ENCODE measurements at regions not wholly inside any gene's neighbourhood (a gene's known extent, or its start where the extent isn't known, plus 50 kb on each side); places are given as distances from the start of the nearest gene placed in this dataset.

DNA sequence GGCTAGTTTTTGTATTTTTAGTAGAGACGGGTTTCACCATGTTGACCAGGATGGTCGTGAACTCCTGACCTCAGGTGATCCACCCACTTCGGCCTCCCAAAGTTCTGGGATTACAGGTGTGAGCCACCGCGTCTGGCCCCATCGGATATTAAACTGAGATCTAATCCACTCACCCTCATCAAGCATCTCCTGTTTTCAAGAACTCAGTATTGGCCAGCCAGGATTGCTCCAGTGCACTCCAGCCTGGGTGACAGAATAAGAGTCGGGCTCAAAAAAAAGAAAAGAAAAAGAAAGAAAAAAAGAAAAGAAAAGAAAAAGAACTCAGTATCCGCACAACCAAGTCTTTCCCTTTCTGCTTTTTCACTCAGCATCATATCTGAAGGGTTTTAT is 167.6 kb downstream of the OR13H1 start:
- no peak for ATAC-seq
- Histone ChIP-seq H3K4me1 (peaks cover 6% of the 10 kb centered on the region; the same call in 1 of the 3 replicates), H3K4me3 (peak overlapping the region; percentile 30; the same call in 2 of the 3 replicates), H3K27ac (peak overlapping the region in 1 of 2 experiments; percentile 51; a peak in 1 of 6 replicates), H3K4me2 (peak overlapping the region; percentile 93), H3K9me3 (0 out of 3 replicates have a peak, but pooled peaks cover 3% of the 10 kb centered on the region)
- no peak for FAIRE-seq
- CTCF ChIA-PET = interaction anchor here (1.1 to 1.9 kb wide), 3 partner anchors 15 to 52 kb away, joined by 3 to 6 read pairs (median 4); no protein-coding TSS in a partner anchor
- 73% methylated on average over 7 of the region's 8 CpGs for WGBS (ENCODE audit: missing lambda C conversion rate)
- TF ChIP-seq ZC3H11A (IDR thresholded peaks at IDR 0.05) (no peak), POLR2A (IDR thresholded peaks at IDR 0.05; ENCODE audit: low read length) (no peak), FOSB (CRISPR knock-in tag; IDR thresholded peaks at IDR 0.05) (no peak), HMGXB4 (CRISPR knock-in tag; IDR thresholded peaks at IDR 0.05; ENCODE audit: borderline replicate concordance) (no peak), HOXB5 (CRISPR knock-in tag; IDR thresholded peaks at IDR 0.05) (no peak), EP300 (IDR thresholded peaks at IDR 0.05) (no peak), MAZ (IDR thresholded peaks at IDR 0.05; ENCODE audit: borderline replicate concordance, low read depth, low read length) (no peak), GATA3 (IDR thresholded peaks at IDR 0.05; ENCODE audit: borderline replicate concordance) (no peak), HOXB13 (CRISPR knock-in tag; IDR thresholded peaks at IDR 0.05; ENCODE audit: low read depth) (no peak), JUN (IDR thresholded peaks at IDR 0.05) (no peak), MAFK (IDR thresholded peaks at IDR 0.05; ENCODE audit: partially characterized antibody) (no peak), CBX8 (IDR thresholded peaks at IDR 0.05) (no peak)
- TF ChIP-seq, protein P1, sequence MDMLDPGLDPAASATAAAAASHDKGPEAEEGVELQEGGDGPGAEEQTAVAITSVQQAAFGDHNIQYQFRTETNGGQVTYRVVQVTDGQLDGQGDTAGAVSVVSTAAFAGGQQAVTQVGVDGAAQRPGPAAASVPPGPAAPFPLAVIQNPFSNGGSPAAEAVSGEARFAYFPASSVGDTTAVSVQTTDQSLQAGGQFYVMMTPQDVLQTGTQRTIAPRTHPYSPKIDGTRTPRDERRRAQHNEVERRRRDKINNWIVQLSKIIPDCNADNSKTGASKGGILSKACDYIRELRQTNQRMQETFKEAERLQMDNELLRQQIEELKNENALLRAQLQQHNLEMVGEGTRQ (IDR thresholded peaks at IDR 0.05) = no peak
- TF ChIP-seq, protein P2, sequence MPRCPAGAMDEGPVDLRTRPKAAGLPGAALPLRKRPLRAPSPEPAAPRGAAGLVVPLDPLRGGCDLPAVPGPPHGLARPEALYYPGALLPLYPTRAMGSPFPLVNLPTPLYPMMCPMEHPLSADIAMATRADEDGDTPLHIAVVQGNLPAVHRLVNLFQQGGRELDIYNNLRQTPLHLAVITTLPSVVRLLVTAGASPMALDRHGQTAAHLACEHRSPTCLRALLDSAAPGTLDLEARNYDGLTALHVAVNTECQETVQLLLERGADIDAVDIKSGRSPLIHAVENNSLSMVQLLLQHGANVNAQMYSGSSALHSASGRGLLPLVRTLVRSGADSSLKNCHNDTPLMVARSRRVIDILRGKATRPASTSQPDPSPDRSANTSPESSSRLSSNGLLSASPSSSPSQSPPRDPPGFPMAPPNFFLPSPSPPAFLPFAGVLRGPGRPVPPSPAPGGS (IDR thresholded peaks at IDR 0.05) = no peak
- POLR2A ChIA-PET = no interaction called here
- DNase-seq (ENCODE audit: low read depth in 1 of 2, low spot score in 1 of 2) = no peak

GRCh38 chrX:131723646-131724045 is 179.8 kb downstream of the OR13H1 start:
- Histone ChIP-seq H3K4me1 (no peaks in the 10 kb centered on the region), H3K4me2 (no peak overlapping the region), H3K27ac (no peak overlapping the region), H3K4me3 (no peak overlapping the region), H3K9me3 (peaks cover 7% of the 10 kb centered on the region; the same call in 1 of the 3 replicates)
- TF ChIP-seq MAFK (IDR thresholded peaks at IDR 0.05; ENCODE audit: partially characterized antibody) = no peak
- no peak for TF ChIP-seq MAX (IDR thresholded peaks at IDR 0.05)
- no peak for TF ChIP-seq HOXB13 (CRISPR knock-in tag; IDR thresholded peaks at IDR 0.05; ENCODE audit: low read depth)
- no peak for ATAC-seq
- 11% methylated on average over 1 of the region's 1 CpG for WGBS (ENCODE audit: missing lambda C conversion rate)
- DNase-seq (ENCODE audit: low read depth in 1 of 2, low spot score in 1 of 2) = no peak
- CTCF ChIA-PET = no interaction called here
- POLR2A ChIA-PET = no interaction called here
- no peak for FAIRE-seq

GRCh38 chrX:131724292-131724691 is 180.4 kb downstream of the OR13H1 start:
- CTCF ChIA-PET = no interaction called here
- no peak for ATAC-seq
- peaks cover 7% of the 10 kb centered on the region; the same call in 1 of the 3 replicates for H3K9me3 ChIP-seq
- no peak overlapping the region for H3K27ac ChIP-seq
- WGBS (ENCODE audit: missing lambda C conversion rate) = 53% methylated on average over 2 of the region's 2 CpGs
- H3K4me3 ChIP-seq = no peak overlapping the region
- no peaks in the 10 kb centered on the region for H3K4me1 ChIP-seq
- DNase-seq (ENCODE audit: low read depth in 1 of 2, low spot score in 1 of 2) = no peak
- no peak for FAIRE-seq
- H3K4me2 ChIP-seq = no peak overlapping the region
- POLR2A ChIA-PET = no interaction called here
- TF ChIP-seq SREBF2 (IDR thresholded peaks at IDR 0.05) = no peak
- no peak for TF ChIP-seq JUN (IDR thresholded peaks at IDR 0.05)
- TF ChIP-seq HEYL (CRISPR knock-in tag; IDR thresholded peaks at IDR 0.05) = no peak
- TF ChIP-seq RNF2 (IDR thresholded peaks at IDR 0.05; ENCODE audit: borderline replicate concordance, low read depth) = no peak
- TF ChIP-seq, protein P3, sequence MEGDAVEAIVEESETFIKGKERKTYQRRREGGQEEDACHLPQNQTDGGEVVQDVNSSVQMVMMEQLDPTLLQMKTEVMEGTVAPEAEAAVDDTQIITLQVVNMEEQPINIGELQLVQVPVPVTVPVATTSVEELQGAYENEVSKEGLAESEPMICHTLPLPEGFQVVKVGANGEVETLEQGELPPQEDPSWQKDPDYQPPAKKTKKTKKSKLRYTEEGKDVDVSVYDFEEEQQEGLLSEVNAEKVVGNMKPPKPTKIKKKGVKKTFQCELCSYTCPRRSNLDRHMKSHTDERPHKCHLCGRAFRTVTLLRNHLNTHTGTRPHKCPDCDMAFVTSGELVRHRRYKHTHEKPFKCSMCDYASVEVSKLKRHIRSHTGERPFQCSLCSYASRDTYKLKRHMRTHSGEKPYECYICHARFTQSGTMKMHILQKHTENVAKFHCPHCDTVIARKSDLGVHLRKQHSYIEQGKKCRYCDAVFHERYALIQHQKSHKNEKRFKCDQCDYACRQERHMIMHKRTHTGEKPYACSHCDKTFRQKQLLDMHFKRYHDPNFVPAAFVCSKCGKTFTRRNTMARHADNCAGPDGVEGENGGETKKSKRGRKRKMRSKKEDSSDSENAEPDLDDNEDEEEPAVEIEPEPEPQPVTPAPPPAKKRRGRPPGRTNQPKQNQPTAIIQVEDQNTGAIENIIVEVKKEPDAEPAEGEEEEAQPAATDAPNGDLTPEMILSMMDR (IDR thresholded peaks at IDR 0.05) = no peak
- TF ChIP-seq, protein P4, sequence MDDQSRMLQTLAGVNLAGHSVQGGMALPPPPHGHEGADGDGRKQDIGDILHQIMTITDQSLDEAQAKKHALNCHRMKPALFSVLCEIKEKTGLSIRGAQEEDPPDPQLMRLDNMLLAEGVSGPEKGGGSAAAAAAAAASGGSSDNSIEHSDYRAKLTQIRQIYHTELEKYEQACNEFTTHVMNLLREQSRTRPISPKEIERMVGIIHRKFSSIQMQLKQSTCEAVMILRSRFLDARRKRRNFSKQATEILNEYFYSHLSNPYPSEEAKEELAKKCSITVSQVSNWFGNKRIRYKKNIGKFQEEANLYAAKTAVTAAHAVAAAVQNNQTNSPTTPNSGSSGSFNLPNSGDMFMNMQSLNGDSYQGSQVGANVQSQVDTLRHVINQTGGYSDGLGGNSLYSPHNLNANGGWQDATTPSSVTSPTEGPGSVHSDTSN (IDR thresholded peaks at IDR 0.05) = no peak
- no peak for TF ChIP-seq ATOH8 (CRISPR knock-in tag; IDR thresholded peaks at IDR 0.05; ENCODE audit: low read depth)
- TF ChIP-seq TP53 (CRISPR knock-in tag; IDR thresholded peaks at IDR 0.05) = no peak
- no peak for TF ChIP-seq EHF (CRISPR knock-in tag; IDR thresholded peaks at IDR 0.05)
- TF ChIP-seq CEBPB (IDR thresholded peaks at IDR 0.05) = no peak
- TF ChIP-seq POLR2AphosphoS2 (conservative IDR thresholded peaks at IDR 0.05; ENCODE audit: low read length) = no peak
- no peak for TF ChIP-seq MAX (IDR thresholded peaks at IDR 0.05)
- no peak for TF ChIP-seq HES2 (IDR thresholded peaks at IDR 0.05)
- TF ChIP-seq RAD21 (conservative IDR thresholded peaks at IDR 0.05 in 1 of 2, IDR thresholded peaks at IDR 0.05 in 1 of 2) = no peak

Measured in A549 (cell line).